ENCODE measurements at regions not wholly inside any gene's neighbourhood (a gene's known extent, or its start where the extent isn't known, plus 50 kb on each side); places are given as distances from the start of the nearest gene placed in this dataset.

GRCh38 chr1:88111816-88112215, 572.3 kb upstream of the PKN2 start:
- TF ChIP-seq GATA1 (IDR thresholded peaks at IDR 0.05; ENCODE audit: low read depth, low read length) (no peak), POLR2A (IDR thresholded peaks at IDR 0.05; ENCODE audit: low read length) (no peak)
- DNase-seq: no peak

GRCh38 chr1:88117597-88117996, 566.5 kb upstream of the PKN2 start:
- DNase-seq: no peak
- TF ChIP-seq POLR2A (IDR thresholded peaks at IDR 0.05; ENCODE audit: low read length) (no peak), GATA1 (IDR thresholded peaks at IDR 0.05; ENCODE audit: low read depth, low read length) (no peak)

GRCh38 chr1:88118176-88118845, 565.8 kb upstream of the PKN2 start:
- DNase-seq: no peak

GRCh38 chr1:88124614-88125013, 559.5 kb upstream of the PKN2 start:
- no peak for DNase-seq
- TF ChIP-seq POLR2A (IDR thresholded peaks at IDR 0.05; ENCODE audit: low read length) (no peak), GATA1 (IDR thresholded peaks at IDR 0.05; ENCODE audit: low read depth, low read length) (no peak)

More at GRCh38 chr1:88118176-88118845, 565.8 kb upstream of the PKN2 start:
- TF ChIP-seq GATA1 (IDR thresholded peaks at IDR 0.05; ENCODE audit: low read depth, low read length) (no peak), POLR2A (IDR thresholded peaks at IDR 0.05; ENCODE audit: low read length) (no peak)

- TF ChIP-seq GATA1 (IDR thresholded peaks at IDR 0.05; ENCODE audit: low read depth, low read length): no peak
- no peak for TF ChIP-seq POLR2A (IDR thresholded peaks at IDR 0.05; ENCODE audit: low read length)
- no peak for DNase-seq
These were observed 557.6 kb upstream of the PKN2 start for GRCh38 chr1:88126467-88126866.

DNA sequence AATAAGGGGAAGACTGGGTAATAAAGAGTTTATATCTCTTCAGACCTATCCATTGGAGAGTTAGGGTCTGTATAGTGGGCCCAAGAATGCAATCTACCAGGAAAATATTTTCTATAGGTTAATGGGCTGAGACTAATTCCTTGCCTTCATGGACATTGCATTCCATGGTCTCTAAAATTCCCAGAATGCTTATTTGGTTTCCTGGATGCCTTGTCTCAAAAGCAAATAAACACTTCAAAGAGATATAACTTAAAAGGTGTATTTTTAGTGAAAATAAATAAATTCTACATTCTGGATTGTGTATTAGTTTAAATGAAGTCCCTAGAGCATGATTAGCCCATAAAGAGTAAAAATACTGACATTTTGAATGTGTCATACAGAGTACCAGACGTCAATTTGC, 550.1 kb upstream of the PKN2 start:
- TF ChIP-seq GATA1 (IDR thresholded peaks at IDR 0.05; ENCODE audit: low read depth, low read length) (no peak), POLR2A (IDR thresholded peaks at IDR 0.05; ENCODE audit: low read length) (no peak)
- DNase-seq: no peak

DNA sequence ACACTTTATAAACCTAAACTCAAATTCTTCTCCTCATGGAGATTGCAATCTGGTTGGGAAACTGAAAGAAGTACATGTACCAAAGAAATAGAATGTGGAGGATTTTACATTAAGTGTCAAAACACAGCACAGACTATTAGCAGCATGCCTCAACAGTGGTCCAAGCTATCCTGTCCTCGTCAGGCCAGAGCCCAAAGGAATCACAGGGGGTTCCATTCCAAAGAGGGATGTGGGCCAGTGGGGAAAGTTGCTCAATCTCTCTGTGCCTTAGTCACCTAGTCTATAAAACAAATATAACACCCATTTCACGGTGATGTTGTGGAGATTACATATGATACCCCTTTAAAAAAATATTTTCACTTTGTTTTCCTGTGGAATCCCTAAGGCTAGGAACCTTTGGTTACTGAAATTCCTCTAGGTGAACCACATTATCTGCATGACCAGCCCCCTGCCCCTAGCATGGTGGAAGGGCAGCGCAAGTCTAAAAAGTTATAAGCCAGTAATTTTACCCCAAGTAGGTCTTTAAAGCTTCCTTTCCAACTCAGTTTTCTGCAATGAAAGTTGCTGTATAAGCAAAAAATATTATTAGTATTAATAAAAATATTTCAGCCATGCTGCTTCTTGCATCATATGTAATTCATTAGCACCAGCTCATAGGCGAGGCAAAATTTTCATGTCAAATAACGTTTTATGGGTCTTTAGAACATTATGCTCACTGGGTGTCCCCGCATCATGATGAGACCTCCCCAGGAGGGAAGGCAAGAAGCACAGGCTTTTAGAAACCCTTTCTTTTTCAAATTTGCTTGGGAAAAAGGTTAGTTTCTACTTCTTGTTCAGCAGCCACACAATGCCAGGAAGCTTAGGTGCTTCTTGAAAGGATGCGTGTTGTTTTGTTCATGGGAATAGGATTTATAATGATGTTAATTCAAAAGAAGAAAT, 548.8 kb upstream of the PKN2 start:
- TF ChIP-seq GATA1 (IDR thresholded peaks at IDR 0.05; ENCODE audit: low read depth, low read length): no peak
- TF ChIP-seq POLR2A (IDR thresholded peaks at IDR 0.05; ENCODE audit: low read length): no peak

GRCh38 chr1:88139633-88140032, 544.4 kb upstream of the PKN2 start:
- no peak for DNase-seq
- TF ChIP-seq GATA1 (IDR thresholded peaks at IDR 0.05; ENCODE audit: low read depth, low read length) (no peak), POLR2A (IDR thresholded peaks at IDR 0.05; ENCODE audit: low read length) (no peak)

More for the DNA sequence above, 548.8 kb upstream of the PKN2 start:
- no peak for DNase-seq

DNA sequence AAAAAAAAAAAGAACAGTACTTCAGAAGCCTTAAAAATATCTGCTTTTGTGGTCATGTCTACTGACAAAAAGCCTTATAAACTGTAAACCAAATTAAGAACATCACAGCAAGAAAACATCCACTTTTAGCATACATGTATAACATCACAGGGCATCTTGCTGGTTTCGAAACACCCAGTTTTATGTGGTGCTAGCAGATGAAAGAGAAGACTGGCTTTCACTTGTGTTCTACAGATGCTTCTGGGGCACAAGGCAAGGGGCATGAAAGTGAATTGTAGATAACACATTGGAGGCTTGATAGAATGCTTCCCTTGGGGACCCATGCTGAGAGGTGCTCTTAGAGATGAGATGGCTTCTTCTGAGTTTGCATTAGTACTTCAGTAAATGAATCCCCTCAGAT, 543.7 kb upstream of the PKN2 start:
- no peak for DNase-seq
- TF ChIP-seq GATA1 (IDR thresholded peaks at IDR 0.05; ENCODE audit: low read depth, low read length) (no peak), POLR2A (IDR thresholded peaks at IDR 0.05; ENCODE audit: low read length) (no peak)

- no peak for DNase-seq
- TF ChIP-seq GATA1 (IDR thresholded peaks at IDR 0.05; ENCODE audit: low read depth, low read length): no peak
- TF ChIP-seq POLR2A (IDR thresholded peaks at IDR 0.05; ENCODE audit: low read length): no peak
These were observed 542.5 kb upstream of the PKN2 start for GRCh38 chr1:88141499-88142074.

DNA sequence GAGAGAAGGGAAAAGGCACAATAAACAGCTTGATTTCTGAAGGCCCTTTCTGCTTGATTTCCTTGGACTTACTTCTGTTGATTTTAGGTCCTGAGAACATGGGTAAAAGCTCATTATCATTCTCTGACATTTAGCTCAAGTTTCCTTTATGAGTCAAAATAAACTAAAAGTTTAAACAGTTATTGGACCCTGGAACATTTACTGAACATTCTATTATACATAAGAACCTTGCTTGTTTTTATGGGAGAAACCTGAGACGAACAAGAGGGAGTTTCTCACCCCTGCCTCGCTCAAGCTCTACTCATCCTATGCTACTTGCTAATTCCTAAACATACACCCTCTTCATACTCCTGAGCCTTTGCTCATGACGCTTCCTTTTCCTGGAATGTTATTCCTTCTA, 538.3 kb upstream of the PKN2 start:
- DNase-seq: no peak

GRCh38 chr1:88149686-88150085, 534.4 kb upstream of the PKN2 start:
- DNase-seq: no peak
- no peak for TF ChIP-seq POLR2A (IDR thresholded peaks at IDR 0.05; ENCODE audit: low read length)
- TF ChIP-seq GATA1 (IDR thresholded peaks at IDR 0.05; ENCODE audit: low read depth, low read length): no peak

More for the DNA sequence above, 538.3 kb upstream of the PKN2 start:
- no peak for TF ChIP-seq GATA1 (IDR thresholded peaks at IDR 0.05; ENCODE audit: low read depth, low read length)
- TF ChIP-seq POLR2A (IDR thresholded peaks at IDR 0.05; ENCODE audit: low read length): no peak

DNA sequence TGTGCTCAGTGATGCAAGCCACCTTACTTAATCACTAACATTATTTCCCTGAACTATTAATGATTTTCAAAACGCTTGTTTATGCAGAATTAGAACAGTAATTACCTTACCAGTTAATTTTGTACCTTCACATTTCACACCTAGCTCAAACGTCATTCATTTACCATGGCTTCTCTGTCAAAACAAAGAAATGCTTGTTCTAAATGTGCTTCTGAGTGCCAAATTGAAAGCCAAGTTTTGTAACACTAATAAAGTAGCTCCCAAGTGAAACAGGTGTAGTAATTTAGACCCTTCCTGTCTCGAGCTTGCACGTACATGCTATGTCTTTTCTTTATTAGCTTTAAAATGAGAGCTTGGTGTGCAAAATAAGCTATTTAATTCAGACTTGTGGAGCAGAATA, 533.7 kb upstream of the PKN2 start:
- TF ChIP-seq GATA1 (IDR thresholded peaks at IDR 0.05; ENCODE audit: low read depth, low read length): no peak
- TF ChIP-seq POLR2A (IDR thresholded peaks at IDR 0.05; ENCODE audit: low read length): no peak
- DNase-seq: no peak

DNA sequence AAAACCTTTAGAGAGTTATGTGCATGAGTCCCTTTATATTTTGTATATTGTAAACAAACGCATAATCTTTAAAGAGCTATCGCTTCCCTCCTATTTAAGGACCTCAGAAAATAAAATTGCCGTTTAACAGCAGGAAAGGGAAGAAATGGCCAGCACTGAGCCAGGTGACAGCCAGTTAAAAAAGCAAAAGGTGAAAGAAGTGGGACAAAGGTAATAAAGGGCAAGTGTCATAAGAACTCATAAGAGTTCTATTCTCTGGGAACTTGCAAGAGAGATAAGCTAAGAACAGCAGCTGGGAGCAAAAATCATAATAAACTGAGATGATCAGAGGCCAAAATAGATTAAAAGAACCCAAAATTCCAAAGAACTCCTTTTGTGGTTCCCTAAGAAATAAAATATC, 520.9 kb upstream of the PKN2 start:
- DNase-seq: no peak
- TF ChIP-seq GATA1 (IDR thresholded peaks at IDR 0.05; ENCODE audit: low read depth, low read length): no peak
- TF ChIP-seq POLR2A (IDR thresholded peaks at IDR 0.05; ENCODE audit: low read length): no peak

Measured in erythroblast (primary cell).